ENCODE measurements at regions not wholly inside any gene's neighbourhood (a gene's known extent, or its start where the extent isn't known, plus 50 kb on each side); places are given as distances from the start of the nearest gene placed in this dataset.

DNA sequence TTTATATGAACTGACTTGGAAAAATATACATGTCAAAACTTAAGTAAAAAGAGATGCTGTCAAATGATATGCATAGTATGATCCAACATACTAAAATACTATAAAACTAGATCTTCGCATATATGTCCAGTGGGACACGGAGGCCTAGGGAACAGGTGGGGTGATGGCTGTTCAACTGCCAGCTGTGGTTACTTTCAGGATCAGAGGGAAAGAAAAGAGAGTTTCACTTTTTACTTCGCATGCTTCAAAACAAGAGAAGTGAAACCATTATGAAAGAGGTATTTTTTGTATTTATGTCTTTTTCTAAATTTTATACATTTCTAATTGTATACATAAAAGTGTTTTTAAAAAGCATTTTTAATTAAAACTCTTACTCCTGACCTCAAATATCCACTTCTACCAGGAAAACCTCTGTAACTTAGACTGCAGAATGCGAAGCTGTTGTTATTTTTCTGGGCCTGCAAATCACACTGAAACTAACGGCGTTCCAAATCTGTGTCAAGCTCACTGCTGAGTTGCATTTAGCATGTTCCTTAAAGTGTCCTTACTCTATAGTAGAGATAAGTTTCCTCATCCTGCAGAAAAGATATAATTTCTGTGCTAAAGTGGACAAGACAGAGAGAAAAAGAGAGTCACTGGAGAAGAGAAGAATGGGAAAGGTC, 97.8 kb upstream of the SLC35G4 start:
- RAD21 ChIA-PET (ENCODE audit: low non-redundant PET in 1 of 2, low total read pairs in 2 of 2, uncharacterized antibody in 2 of 2, unreplicated experiment in 2 of 2): interaction anchor here in 1 of 2 experiments (1.6 kb wide), 1 partner anchor 201 kb away, joined by 7 read pairs; no protein-coding TSS in a partner anchor
- no peak overlapping the region for H3K27ac ChIP-seq (ENCODE audit: low read depth, low read length)
- no peaks in the 10 kb centered on the region for H3K9me2 ChIP-seq (ENCODE audit: insufficient read depth)
- no TSS peak for BruUV-seq (replicated peaks)
- no peaks in the 10 kb centered on the region for H3K36me3 ChIP-seq (ENCODE audit: control insufficient read depth in 1 of 2, insufficient read depth in 2 of 2, low read length in 2 of 2)
- POLR2A ChIA-PET: no interaction called here
- H3K27me3 ChIP-seq (ENCODE audit: insufficient read depth, low read length): peaks cover 29% of the 10 kb centered on the region; the same call in 1 of the 2 replicates
- H3K9me3 ChIP-seq (ENCODE audit: control insufficient read depth in 1 of 2, insufficient read depth in 1 of 2, low read depth in 1 of 2, low read length in 2 of 2): no peaks in the 10 kb centered on the region
- H3K4me1 ChIP-seq (ENCODE audit: control insufficient read depth in 1 of 2, insufficient read depth in 2 of 2, low read length in 2 of 2): no peaks in the 10 kb centered on the region
- H3K4me3 ChIP-seq (replicated peaks in 1 of 2; ENCODE audit: low read depth in 1 of 2, low read length in 2 of 2): no peak overlapping the region
- TF ChIP-seq SP1 (IDR thresholded peaks at IDR 0.05; ENCODE audit: low read depth): no peak
- no peak for TF ChIP-seq CBX3 (IDR thresholded peaks at IDR 0.05; ENCODE audit: low read depth)
- no peak for TF ChIP-seq POLR2AphosphoS5 (IDR thresholded peaks at IDR 0.05; ENCODE audit: low read depth, low read length)
- no peak for TF ChIP-seq REST (IDR thresholded peaks at IDR 0.05; ENCODE audit: low read depth)
- no peak for TF ChIP-seq CTCF (IDR thresholded peaks at IDR 0.05 in 2 of 3, conservative IDR thresholded peaks at IDR 0.05 in 1 of 3; ENCODE audit: borderline replicate concordance in 1 of 3, insufficient read depth in 1 of 3, low read depth in 2 of 3, low read length in 2 of 3)
- TF ChIP-seq EGR1 (IDR thresholded peaks at IDR 0.05; ENCODE audit: low read depth): no peak
- TF ChIP-seq FOSL1 (IDR thresholded peaks at IDR 0.05; ENCODE audit: low read depth): no peak
- no peak for TF ChIP-seq ELF1 (IDR thresholded peaks at IDR 0.05; ENCODE audit: borderline replicate concordance, low read depth)
- no peak for TF ChIP-seq ZFX (IDR thresholded peaks at IDR 0.05)
- no peak for TF ChIP-seq MAX (IDR thresholded peaks at IDR 0.05)
- TF ChIP-seq SIN3A (IDR thresholded peaks at IDR 0.05; ENCODE audit: low read depth): no peak
- CTCF ChIA-PET: interaction anchor here (1.6 to 2.4 kb wide), 2 partner anchors 200 to 217 kb away, joined by 4 to 47 read pairs; no protein-coding TSS in a partner anchor
- ATAC-seq: no peak
- no peak overlapping the region for H3K4me2 ChIP-seq (ENCODE audit: low read length)
- no peak for DNase-seq (ENCODE audit: low read depth, low spot score)
- H4K20me1 ChIP-seq (ENCODE audit: insufficient read depth): no peaks in the 10 kb centered on the region
- H2AFZ ChIP-seq (ENCODE audit: low read depth, low read length, poor library complexity, severe bottlenecking): no peak overlapping the region
- intact Hi-C loops (cut with micrococcal nuclease): loop anchor here (2.0 to 10.0 kb wide), 5 partner anchors 44 to 1537 kb away; no protein-coding TSS in a partner anchor
- H3K79me2 ChIP-seq (ENCODE audit: insufficient read depth, low read length): no peaks in the 10 kb centered on the region
- no peak overlapping the region for H3K9ac ChIP-seq (ENCODE audit: low read length)

Measured in HCT116 (cell line).